HEK293T (cell line): ENCODE measurements at regions not wholly inside any gene's neighbourhood (a gene's known extent, or its start where the extent isn't known, plus 50 kb on each side); places are given as distances from the start of the nearest gene placed in this dataset.

Source experiments
- ELF4 ChIP-seq: fragments of 450-650 bp; IDR thresholded peaks from 2 replicates; pipeline ENCODE4 v1.6.1; 2017; ENCODE audit warnings: antibody characterized with exemption
- LEF1 ChIP-seq: fragments of 450-650 bp; IDR thresholded peaks from 2 replicates; pipeline ENCODE4 v1.6.1; 2017; ENCODE audit warnings: mild to moderate bottlenecking, borderline replicate concordance
- TARDBP ChIP-seq: fragments of 450-650 bp; IDR thresholded peaks from 2 replicates; pipeline ENCODE4 v1.6.1; 2016

DNA sequence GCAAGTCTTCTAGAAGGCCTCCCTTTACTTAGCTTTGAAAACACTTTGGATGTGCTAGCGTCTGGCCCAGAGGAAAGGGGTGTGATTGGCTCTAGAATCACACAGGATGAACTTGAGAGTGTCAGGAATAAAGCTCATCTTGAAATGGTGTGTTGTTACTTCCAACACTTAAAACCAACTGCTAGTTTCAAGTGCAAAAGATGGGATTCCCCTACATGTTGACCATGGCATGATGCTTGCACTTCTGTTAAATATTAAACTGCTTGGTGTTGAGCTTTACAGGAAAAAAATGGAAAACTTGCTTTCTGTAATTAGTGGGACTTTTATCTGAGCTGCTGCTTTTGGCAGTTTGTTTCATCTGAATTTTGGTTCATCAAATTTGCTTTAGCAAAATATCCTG, 261.1 kb downstream of the MED10 start:
- TF ChIP-seq ELF4 (no peak), TARDBP (no peak), LEF1 (no peak)
